Mucosa of rectum (tissue), 2 donors: ENCODE measurements at regions not wholly inside any gene's neighbourhood (a gene's known extent, or its start where the extent isn't known, plus 50 kb on each side); places are given as distances from the start of the nearest gene placed in this dataset.

ENCODE experiments used
- H3K27ac ChIP-seq, 2 donors: one replicate each; pipeline ENCODE4 v1.7.0; 2013; ENCODE audit warnings: inconsistent platforms in 2 of 2, low read depth in 2 of 2, low read length in 2 of 2
- H3K27me3 ChIP-seq, 2 donors: one replicate each; pipeline ENCODE4 v1.7.0; 2013; ENCODE audit warnings: low read length in 2 of 2; ENCODE audit not compliant: control insufficient read depth in 2 of 2, insufficient read depth in 2 of 2
- H3K36me3 ChIP-seq, 2 donors: one replicate each; pipeline ENCODE4 v1.7.0; 2013; ENCODE audit warnings: low read length in 2 of 2; ENCODE audit not compliant: control insufficient read depth in 2 of 2, insufficient read depth in 2 of 2
- H3K4me1 ChIP-seq, 2 donors: one replicate each; pipeline ENCODE4 v1.7.0; 2013; ENCODE audit warnings: low read length in 2 of 2, mild to moderate bottlenecking in 1 of 2; ENCODE audit not compliant: control insufficient read depth in 2 of 2, insufficient read depth in 2 of 2
- H3K4me3 ChIP-seq, 2 donors: one replicate each; pipeline ENCODE4 v1.7.0; 2013; ENCODE audit warnings: low read length in 2 of 2
- H3K9ac ChIP-seq, 2 donors: one replicate each; pipeline ENCODE4 v1.7.0; 2013; ENCODE audit warnings: low read length in 2 of 2, low read depth in 1 of 2, mild to moderate bottlenecking in 1 of 2
- H3K9me3 ChIP-seq, 2 donors: one replicate each; pipeline ENCODE4 v1.7.0; 2013; ENCODE audit warnings: low read length in 2 of 2; ENCODE audit not compliant: control insufficient read depth in 2 of 2
- donor health status: healthy.
- donor health status: Normal muscosa, but diverticular disease.

DNA sequence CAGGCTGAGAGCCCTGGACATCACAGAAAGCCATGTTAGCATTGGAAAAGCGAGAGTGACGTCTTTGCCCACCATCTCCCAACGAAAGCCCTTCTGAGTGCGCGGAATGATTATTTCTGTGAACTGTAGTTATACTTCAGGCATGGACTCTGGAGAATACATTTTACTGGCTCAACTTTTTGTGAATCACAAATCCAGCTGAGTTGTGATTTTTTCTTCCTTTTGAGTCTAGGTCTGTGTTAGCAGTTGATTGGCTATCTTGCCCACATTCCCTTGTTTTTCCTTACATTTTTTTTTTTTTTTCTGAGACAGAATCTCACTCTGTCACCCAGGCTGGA is 183.1 kb downstream of the INO80D start:
- Histone ChIP-seq H3K27ac (peak overlapping the region; percentile 44 to 80), H3K4me1 (peaks cover 9 to 35% of the 10 kb centered on the region in 2 donors), H3K9ac (no peak overlapping the region), H3K9me3 (no peaks in the 10 kb centered on the region), H3K4me3 (no peak overlapping the region), H3K36me3 (no peaks in the 10 kb centered on the region), H3K27me3 (no peaks in the 10 kb centered on the region)

GRCh38 chr2:205902041-205902899 is 183.7 kb downstream of the INO80D start:
- Histone ChIP-seq H3K4me1 (peaks cover 7 to 33% of the 10 kb centered on the region in 2 donors), H3K27me3 (no peaks in the 10 kb centered on the region), H3K36me3 (no peaks in the 10 kb centered on the region), H3K27ac (peak overlapping the region; percentile 44 to 80), H3K9ac (no peak overlapping the region), H3K9me3 (no peaks in the 10 kb centered on the region), H3K4me3 (peak overlapping the region; percentile 14 to 25)

GRCh38 chr2:205901491-205901890 is 184.5 kb downstream of the INO80D start:
- no peaks in the 10 kb centered on the region for H3K9me3 ChIP-seq
- H3K36me3 ChIP-seq = no peaks in the 10 kb centered on the region
- H3K4me3 ChIP-seq = no peak overlapping the region
- peaks cover 7 to 33% of the 10 kb centered on the region in 2 donors for H3K4me1 ChIP-seq
- H3K27me3 ChIP-seq = no peaks in the 10 kb centered on the region
- H3K27ac ChIP-seq = peak overlapping the region; percentile 19 to 80
- no peak overlapping the region for H3K9ac ChIP-seq

- no peak overlapping the region for H3K27ac ChIP-seq
- no peaks in the 10 kb centered on the region for H3K36me3 ChIP-seq
- H3K27me3 ChIP-seq = no peaks in the 10 kb centered on the region
- no peaks in the 10 kb centered on the region for H3K9me3 ChIP-seq
- no peak overlapping the region for H3K9ac ChIP-seq
- no peak overlapping the region for H3K4me3 ChIP-seq
- H3K4me1 ChIP-seq = peaks cover 7 to 21% of the 10 kb centered on the region in 2 donors
These were observed 187.2 kb downstream of the INO80D start for GRCh38 chr2:205898744-205899143.

- Histone ChIP-seq H3K27ac (no peak overlapping the region), H3K9me3 (no peaks in the 10 kb centered on the region), H3K27me3 (no peaks in the 10 kb centered on the region), H3K4me3 (no peak overlapping the region), H3K9ac (no peak overlapping the region), H3K36me3 (no peaks in the 10 kb centered on the region), H3K4me1 (no peaks in the 10 kb centered on the region)
These were observed 189.9 kb downstream of the INO80D start for GRCh38 chr2:205895981-205896655.

- Histone ChIP-seq H3K4me1 (no peaks in the 10 kb centered on the region), H3K27ac (no peak overlapping the region), H3K4me3 (no peak overlapping the region), H3K36me3 (no peaks in the 10 kb centered on the region), H3K27me3 (no peaks in the 10 kb centered on the region), H3K9me3 (no peaks in the 10 kb centered on the region), H3K9ac (no peak overlapping the region)
These were observed 193.2 kb downstream of the INO80D start for GRCh38 chr2:205892665-205893259.

DNA sequence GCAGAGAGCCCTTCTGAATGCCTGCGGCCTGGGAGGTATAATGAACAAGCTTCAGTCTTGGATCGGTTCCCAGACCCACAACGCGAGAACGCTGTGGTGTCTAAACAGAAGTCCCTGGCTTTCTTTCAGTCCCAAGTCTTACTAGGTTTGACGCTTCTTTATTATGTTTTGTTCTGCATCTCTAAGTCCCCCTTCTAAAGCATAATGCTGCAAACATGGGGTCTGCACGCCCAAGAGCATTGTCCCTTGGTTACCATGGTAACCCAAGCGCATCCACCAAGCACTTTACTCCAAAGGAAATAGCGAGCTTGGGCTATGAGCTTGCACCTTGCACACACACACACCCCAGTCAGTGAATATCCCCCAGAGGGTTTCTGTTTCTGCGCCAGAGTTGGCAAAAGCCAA is 193.7 kb downstream of the INO80D start:
- H3K27me3 ChIP-seq = no peaks in the 10 kb centered on the region
- H3K9me3 ChIP-seq = no peaks in the 10 kb centered on the region
- no peak overlapping the region for H3K9ac ChIP-seq
- no peaks in the 10 kb centered on the region for H3K36me3 ChIP-seq
- no peak overlapping the region for H3K27ac ChIP-seq
- H3K4me1 ChIP-seq = no peaks in the 10 kb centered on the region
- no peak overlapping the region for H3K4me3 ChIP-seq

GRCh38 chr2:205889114-205889513 is 196.9 kb downstream of the INO80D start:
- Histone ChIP-seq H3K27ac (no peak overlapping the region), H3K9me3 (no peaks in the 10 kb centered on the region), H3K4me1 (no peaks in the 10 kb centered on the region), H3K4me3 (no peak overlapping the region), H3K27me3 (no peaks in the 10 kb centered on the region), H3K9ac (no peak overlapping the region), H3K36me3 (no peaks in the 10 kb centered on the region)

DNA sequence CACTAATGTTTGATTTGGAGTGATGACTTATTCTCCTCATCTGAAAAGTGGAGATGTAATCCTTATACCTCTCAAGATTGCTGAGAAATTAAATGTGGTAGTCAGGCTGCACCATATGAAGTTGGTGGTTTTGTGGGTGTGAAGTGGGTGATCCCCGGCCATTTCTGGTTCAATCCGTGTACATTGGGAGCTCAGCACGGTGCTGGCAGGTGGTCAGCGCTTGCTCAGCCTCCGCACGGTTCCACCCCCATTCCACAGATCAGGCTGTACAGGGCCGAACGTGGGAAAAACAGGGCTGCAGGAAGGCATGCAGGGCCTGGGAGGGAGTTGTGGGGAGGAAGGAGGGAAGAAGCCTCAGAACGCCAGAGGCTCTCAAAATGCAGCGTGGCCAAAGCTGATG is 198.3 kb downstream of the INO80D start:
- Histone ChIP-seq H3K9ac (no peak overlapping the region), H3K27ac (no peak overlapping the region), H3K36me3 (no peaks in the 10 kb centered on the region), H3K4me3 (no peak overlapping the region), H3K4me1 (no peaks in the 10 kb centered on the region), H3K27me3 (no peaks in the 10 kb centered on the region), H3K9me3 (no peaks in the 10 kb centered on the region)

DNA sequence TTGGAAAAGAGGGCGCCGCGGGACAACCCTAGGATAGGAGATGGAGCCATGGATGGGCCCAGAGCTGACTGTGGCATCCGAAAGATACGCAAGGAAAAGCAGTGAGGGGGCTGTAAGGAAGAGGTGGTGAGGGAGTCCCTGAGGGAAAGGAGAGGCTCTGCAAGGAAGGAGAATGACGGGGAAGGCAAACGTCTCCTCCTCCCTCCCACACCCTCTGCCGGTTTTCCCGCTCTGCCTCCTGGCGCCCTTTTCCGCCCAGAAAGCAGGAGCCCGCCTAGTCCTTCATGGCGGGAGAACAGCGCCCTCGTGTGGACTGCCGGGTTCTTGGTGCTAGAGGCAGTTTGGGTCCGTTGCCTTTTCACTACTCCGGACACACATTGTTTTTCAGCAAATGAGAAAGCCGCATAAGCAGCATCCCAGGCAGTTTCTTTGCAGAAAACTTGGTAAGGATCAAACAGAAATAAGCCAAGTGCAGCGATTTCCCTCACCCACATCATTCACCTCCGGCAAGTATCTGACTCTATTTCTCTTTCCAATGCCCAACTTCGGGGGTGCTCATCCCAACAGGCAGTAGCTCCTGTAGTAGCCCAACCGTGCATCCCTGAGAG is 200.4 kb downstream of the INO80D start:
- Histone ChIP-seq H3K4me1 (no peaks in the 10 kb centered on the region), H3K4me3 (no peak overlapping the region), H3K27ac (no peak overlapping the region)

More for the DNA sequence above, 200.4 kb downstream of the INO80D start:
- no peak overlapping the region for H3K9ac ChIP-seq
- H3K36me3 ChIP-seq = no peaks in the 10 kb centered on the region
- H3K9me3 ChIP-seq = no peaks in the 10 kb centered on the region
- H3K27me3 ChIP-seq = no peaks in the 10 kb centered on the region
